ENCODE measurements at regions not wholly inside any gene's neighbourhood (a gene's known extent, or its start where the extent isn't known, plus 50 kb on each side); places are given as distances from the start of the nearest gene placed in this dataset.

DNA sequence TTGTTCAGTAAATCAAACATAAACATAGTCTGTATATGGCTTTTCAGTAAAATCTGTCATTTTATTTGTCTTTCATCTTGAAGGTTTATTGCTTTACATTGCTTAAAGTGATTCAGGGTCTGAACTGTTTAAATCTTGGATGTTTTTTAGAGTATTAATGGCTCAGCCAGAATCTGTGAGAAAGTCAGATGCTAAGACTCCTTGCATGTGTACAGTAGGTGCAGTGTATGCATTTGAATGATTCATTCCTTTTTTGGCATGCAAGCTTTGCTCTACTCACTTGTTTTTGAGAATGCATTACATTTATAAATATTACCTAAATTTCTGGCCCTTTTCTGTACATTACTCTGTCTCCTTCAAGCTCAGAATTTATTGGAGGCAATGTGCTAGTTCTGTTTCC lies 271.0 kb upstream of the RIOK2 start:
- Histone ChIP-seq H3K9ac (no peak overlapping the region), H3K4me3 (IDR thresholded peaks at IDR 0.05; ENCODE audit: insufficient read depth, low read depth, low read length) (no peak overlapping the region), H3K36me3 (ENCODE audit: insufficient read depth) (no peaks in the 10 kb centered on the region), H3K27ac (no peak overlapping the region), H2AFZ (ENCODE audit: low read depth) (no peak overlapping the region), H3K79me2 (ENCODE audit: insufficient read depth, low read depth) (no peaks in the 10 kb centered on the region), H3K4me1 (ENCODE audit: low read depth, poor library complexity, severe bottlenecking) (no peaks in the 10 kb centered on the region), H3K27me3 (ENCODE audit: insufficient read depth, low read depth) (no peaks in the 10 kb centered on the region), H3K4me2 (no peak overlapping the region), H4K20me1 (ENCODE audit: insufficient read depth) (no peaks in the 10 kb centered on the region)
- TF ChIP-seq CTCF (conservative IDR thresholded peaks at IDR 0.05; ENCODE audit: low read depth, low read length): no peak

DNA sequence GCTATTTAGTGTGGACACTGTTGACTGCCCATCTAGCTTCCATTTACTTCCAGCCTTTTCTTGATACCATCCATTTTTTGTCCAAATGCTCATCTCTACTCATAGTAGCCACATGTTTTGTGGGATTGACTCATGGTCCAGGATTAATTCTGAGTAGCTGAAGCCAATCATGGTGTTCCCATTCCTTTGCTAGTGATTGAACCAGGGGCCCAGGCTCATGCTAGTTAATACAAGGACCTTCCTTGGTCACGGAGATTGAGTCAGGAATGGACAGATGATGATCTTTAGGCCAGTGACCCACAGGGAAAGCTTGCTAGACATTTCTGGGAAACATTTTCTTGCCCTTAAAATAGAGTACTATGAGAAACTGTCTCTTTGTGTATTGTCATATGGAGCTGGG lies 272.9 kb upstream of the RIOK2 start:
- no peak overlapping the region for H3K9ac ChIP-seq
- H3K4me3 ChIP-seq (IDR thresholded peaks at IDR 0.05; ENCODE audit: insufficient read depth, low read depth, low read length): no peak overlapping the region
- no peaks in the 10 kb centered on the region for H3K27me3 ChIP-seq (ENCODE audit: insufficient read depth, low read depth)
- H3K36me3 ChIP-seq (ENCODE audit: insufficient read depth): no peaks in the 10 kb centered on the region
- H3K79me2 ChIP-seq (ENCODE audit: insufficient read depth, low read depth): no peaks in the 10 kb centered on the region
- H3K4me1 ChIP-seq (ENCODE audit: low read depth, poor library complexity, severe bottlenecking): no peaks in the 10 kb centered on the region
- H2AFZ ChIP-seq (ENCODE audit: low read depth): no peak overlapping the region
- no peaks in the 10 kb centered on the region for H4K20me1 ChIP-seq (ENCODE audit: insufficient read depth)
- H3K4me2 ChIP-seq: no peak overlapping the region
- H3K27ac ChIP-seq: no peak overlapping the region
- no peak for TF ChIP-seq CTCF (conservative IDR thresholded peaks at IDR 0.05; ENCODE audit: low read depth, low read length)

DNA sequence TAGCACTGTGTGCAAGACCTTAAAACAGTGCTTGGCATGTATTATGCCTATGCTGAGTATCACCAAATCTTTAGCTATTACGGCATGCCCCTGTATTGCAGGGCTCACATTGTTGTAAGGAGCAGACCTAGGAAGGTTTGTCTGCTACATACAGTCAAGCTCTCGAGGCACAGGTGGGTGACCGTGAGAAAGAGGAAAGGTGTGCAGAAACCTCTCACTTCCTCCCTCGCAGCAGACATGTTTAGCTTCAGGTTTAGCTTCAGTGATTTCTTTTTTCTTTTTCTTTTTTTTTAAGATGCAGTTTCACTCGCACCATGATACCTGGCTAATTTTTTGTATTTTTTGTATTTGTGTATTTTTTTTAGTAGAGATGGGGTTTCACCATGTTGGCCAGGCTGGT lies 275.8 kb upstream of the RIOK2 start:
- H3K4me2 ChIP-seq: no peak overlapping the region
- no peaks in the 10 kb centered on the region for H4K20me1 ChIP-seq (ENCODE audit: insufficient read depth)
- no peak overlapping the region for H3K27ac ChIP-seq
- no peak for TF ChIP-seq CTCF (conservative IDR thresholded peaks at IDR 0.05; ENCODE audit: low read depth, low read length)
- no peaks in the 10 kb centered on the region for H3K36me3 ChIP-seq (ENCODE audit: insufficient read depth)
- H3K27me3 ChIP-seq (ENCODE audit: insufficient read depth, low read depth): no peaks in the 10 kb centered on the region
- H2AFZ ChIP-seq (ENCODE audit: low read depth): no peak overlapping the region
- no peak overlapping the region for H3K9ac ChIP-seq
- no peaks in the 10 kb centered on the region for H3K4me1 ChIP-seq (ENCODE audit: low read depth, poor library complexity, severe bottlenecking)
- no peaks in the 10 kb centered on the region for H3K79me2 ChIP-seq (ENCODE audit: insufficient read depth, low read depth)
- H3K4me3 ChIP-seq (IDR thresholded peaks at IDR 0.05; ENCODE audit: insufficient read depth, low read depth, low read length): no peak overlapping the region

DNA sequence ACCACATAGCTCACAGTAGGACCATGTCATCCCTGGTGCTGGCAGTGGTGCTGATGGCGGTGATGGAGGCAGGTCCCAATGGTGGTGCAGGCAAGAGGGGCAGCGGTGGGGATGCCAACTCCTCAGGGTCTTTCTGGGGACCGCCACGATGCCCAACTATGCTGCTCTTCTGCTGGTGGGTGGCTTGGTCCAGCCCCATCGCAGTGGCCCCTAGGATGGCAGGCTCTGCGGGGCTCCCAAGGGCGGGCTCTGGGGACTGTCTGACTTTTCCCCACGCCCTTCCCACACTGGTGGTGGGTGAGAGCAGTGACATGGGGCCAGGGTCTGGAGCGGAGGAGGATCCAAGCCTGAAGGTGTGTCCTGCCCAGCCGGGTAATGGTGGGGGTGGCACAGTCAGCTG lies 288.9 kb upstream of the RIOK2 start:
- H3K79me2 ChIP-seq (ENCODE audit: insufficient read depth, low read depth): no peaks in the 10 kb centered on the region
- no peak overlapping the region for H3K27ac ChIP-seq
- no peaks in the 10 kb centered on the region for H3K27me3 ChIP-seq (ENCODE audit: insufficient read depth, low read depth)
- TF ChIP-seq CTCF (conservative IDR thresholded peaks at IDR 0.05; ENCODE audit: low read depth, low read length): no peak
- no peak overlapping the region for H3K4me3 ChIP-seq (IDR thresholded peaks at IDR 0.05; ENCODE audit: insufficient read depth, low read depth, low read length)
- no peak overlapping the region for H3K9ac ChIP-seq
- H2AFZ ChIP-seq (ENCODE audit: low read depth): no peak overlapping the region
- no peak overlapping the region for H3K4me2 ChIP-seq
- no peaks in the 10 kb centered on the region for H3K36me3 ChIP-seq (ENCODE audit: insufficient read depth)
- no peaks in the 10 kb centered on the region for H4K20me1 ChIP-seq (ENCODE audit: insufficient read depth)
- no peaks in the 10 kb centered on the region for H3K4me1 ChIP-seq (ENCODE audit: low read depth, poor library complexity, severe bottlenecking)

DNA sequence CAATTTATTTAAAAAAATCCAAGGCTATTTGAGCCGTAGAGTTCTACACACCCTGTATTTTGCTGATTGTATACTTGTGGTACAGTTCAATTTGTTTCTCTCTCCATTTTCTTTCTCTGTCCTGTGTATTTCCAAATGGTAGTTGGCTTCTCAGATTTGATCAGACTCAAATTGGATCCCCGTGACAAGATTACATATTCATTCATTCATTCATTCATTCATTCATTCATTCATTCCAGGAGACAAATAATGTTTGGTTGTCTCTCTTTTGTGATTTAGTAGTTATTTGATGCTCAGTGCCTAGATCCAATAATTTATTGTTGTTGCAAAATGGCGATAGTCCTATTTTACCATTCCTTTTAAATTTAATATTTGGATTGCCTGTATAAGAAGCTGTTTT lies 292.8 kb upstream of the RIOK2 start:
- no peaks in the 10 kb centered on the region for H3K36me3 ChIP-seq (ENCODE audit: insufficient read depth)
- no peak overlapping the region for H3K9ac ChIP-seq
- H3K4me3 ChIP-seq (IDR thresholded peaks at IDR 0.05; ENCODE audit: insufficient read depth, low read depth, low read length): no peak overlapping the region
- H2AFZ ChIP-seq (ENCODE audit: low read depth): no peak overlapping the region
- H3K27ac ChIP-seq: no peak overlapping the region
- H3K4me2 ChIP-seq: no peak overlapping the region
- H4K20me1 ChIP-seq (ENCODE audit: insufficient read depth): no peaks in the 10 kb centered on the region
- no peak for TF ChIP-seq CTCF (conservative IDR thresholded peaks at IDR 0.05; ENCODE audit: low read depth, low read length)
- no peaks in the 10 kb centered on the region for H3K27me3 ChIP-seq (ENCODE audit: insufficient read depth, low read depth)
- H3K4me1 ChIP-seq (ENCODE audit: low read depth, poor library complexity, severe bottlenecking): no peaks in the 10 kb centered on the region
- H3K79me2 ChIP-seq (ENCODE audit: insufficient read depth, low read depth): no peaks in the 10 kb centered on the region

Data from KMS-11 (cell line).